Smooth muscle cell (in vitro differentiated cells): ENCODE measurements at regions not wholly inside any gene's neighbourhood (a gene's known extent, or its start where the extent isn't known, plus 50 kb on each side); places are given as distances from the start of the nearest gene placed in this dataset.

Experiments used
- DNase-seq: peaks from one replicate; lab custom pipeline; 2025; ENCODE audit not compliant: unreplicated experiment; lab: John Stamatoyannopoulos, UW
- H2AFZ ChIP-seq: fragments of 200-600 bp; sonication (generic); 2 replicates; pipeline ENCODE4 v1.6.0; 2016; ENCODE audit warnings: antibody characterized with exemption, low read depth, mild to moderate bottlenecking
- H3F3A ChIP-seq: fragments of 200-600 bp; sonication (generic); 2 replicates; pipeline ENCODE4 v1.6.0; 2017; ENCODE audit warnings: antibody characterized with exemption, low read depth
- H3K27ac ChIP-seq: fragments of 200-600 bp; sonication (generic); 2 replicates; pipeline ENCODE4 v1.5.1; 2016; ENCODE audit warnings: low read depth, mild to moderate bottlenecking
- H3K27me3 ChIP-seq: fragments of 200-600 bp; sonication (generic); 2 replicates; pipeline ENCODE4 v1.6.1; 2016; ENCODE audit warnings: low read depth, mild to moderate bottlenecking
- H3K36me3 ChIP-seq: fragments of 200-600 bp; sonication (generic); 2 replicates; pipeline ENCODE4 v1.5.1; 2016; ENCODE audit warnings: low read depth
- H3K4me1 ChIP-seq: fragments of 200-600 bp; sonication (generic); 2 replicates; pipeline ENCODE4 v1.5.1; 2016; ENCODE audit warnings: low read depth
- H3K4me2 ChIP-seq: fragments of 200-600 bp; sonication (generic); 2 replicates; pipeline ENCODE4 v1.6.0; 2016; ENCODE audit warnings: mild to moderate bottlenecking
- H3K4me3 ChIP-seq: fragments of 200-600 bp; sonication (generic); 2 replicates; pipeline ENCODE4 v1.5.1; 2016; ENCODE audit warnings: mild to moderate bottlenecking
- H3K79me2 ChIP-seq: fragments of 200-600 bp; sonication (generic); 2 replicates; pipeline ENCODE4 v1.6.0; 2016; ENCODE audit warnings: low read depth, mild to moderate bottlenecking
- H3K9ac ChIP-seq: fragments of 200-600 bp; sonication (generic); 2 replicates; pipeline ENCODE4 v1.6.0; 2016; ENCODE audit warnings: low read depth
- H3K9me3 ChIP-seq: fragments of 200-600 bp; sonication (generic); replicated peaks from 2 replicates; pipeline ENCODE4 v1.5.1; 2016; ENCODE audit warnings: low read depth
- H4K20me1 ChIP-seq: fragments of 200-600 bp; sonication (generic); 2 replicates; pipeline ENCODE4 v1.6.0; 2016; ENCODE audit warnings: low read depth
- CTCF ChIP-seq: fragments of 200-600 bp; sonication (generic); IDR thresholded peaks from 2 replicates; pipeline ENCODE4 v1.5.1; 2017; ENCODE audit warnings: borderline replicate concordance, mild to moderate bottlenecking, antibody characterized with exemption; ENCODE audit not compliant: insufficient read depth, poor library complexity, severe bottlenecking
- WGBS: methylation state at CpG from one replicate; pipeline ENCODE4 v1.1.7; 2016; ENCODE audit warnings: low lambda C conversion rate; 5-methylcytosine and 5-hydroxymethylcytosine counted together

GRCh38 chr13:106736941-106737340, 169.0 kb upstream of the ARGLU1 start:
- Histone ChIP-seq H3K4me2 (no peak overlapping the region), H3K27me3 (no peaks in the 10 kb centered on the region)
- 77% methylated on average over 12 of the region's 12 CpGs for WGBS

GRCh38 chr13:106734198-106734597, 166.3 kb upstream of the ARGLU1 start:
- WGBS = 80% methylated on average over 6 of the region's 6 CpGs
- Histone ChIP-seq H3K9me3 (no peaks in the 10 kb centered on the region), H3K4me3 (no peak overlapping the region)

More at GRCh38 chr13:106736941-106737340, 169.0 kb upstream of the ARGLU1 start:
- H2AFZ ChIP-seq = no peak overlapping the region
- no peaks in the 10 kb centered on the region for H4K20me1 ChIP-seq
- no peaks in the 10 kb centered on the region for H3F3A ChIP-seq
- H3K9ac ChIP-seq = no peak overlapping the region
- DNase-seq = no peak
- H3K36me3 ChIP-seq = no peaks in the 10 kb centered on the region
- no peaks in the 10 kb centered on the region for H3K79me2 ChIP-seq
- H3K4me1 ChIP-seq = peaks cover 5% of the 10 kb centered on the region
- H3K4me3 ChIP-seq = no peak overlapping the region
- H3K27ac ChIP-seq = no peak overlapping the region
- no peak for TF ChIP-seq CTCF
- no peaks in the 10 kb centered on the region for H3K9me3 ChIP-seq

GRCh38 chr13:106723036-106723435, 155.1 kb upstream of the ARGLU1 start:
- Histone ChIP-seq H3K4me2 (no peak overlapping the region), H3K4me1 (no peaks in the 10 kb centered on the region), H3K36me3 (no peaks in the 10 kb centered on the region), H3K79me2 (no peaks in the 10 kb centered on the region), H3F3A (no peaks in the 10 kb centered on the region), H2AFZ (no peak overlapping the region), H3K9ac (no peak overlapping the region), H3K27ac (no peak overlapping the region), H3K9me3 (no peaks in the 10 kb centered on the region), H3K4me3 (no peak overlapping the region), H3K27me3 (no peaks in the 10 kb centered on the region), H4K20me1 (no peaks in the 10 kb centered on the region)
- 92% methylated on average over 6 of the region's 6 CpGs for WGBS
- no peak for TF ChIP-seq CTCF
- no peak for DNase-seq

More at GRCh38 chr13:106734198-106734597, 166.3 kb upstream of the ARGLU1 start:
- Histone ChIP-seq H3K79me2 (no peaks in the 10 kb centered on the region), H3K36me3 (no peaks in the 10 kb centered on the region), H3K4me1 (peaks cover 5% of the 10 kb centered on the region), H4K20me1 (no peaks in the 10 kb centered on the region), H3F3A (no peaks in the 10 kb centered on the region), H3K27ac (no peak overlapping the region), H3K9ac (no peak overlapping the region), H3K4me2 (no peak overlapping the region), H2AFZ (no peak overlapping the region), H3K27me3 (no peaks in the 10 kb centered on the region)
- DNase-seq = no peak
- no peak for TF ChIP-seq CTCF

GRCh38 chr13:106722620-106723019, 154.7 kb upstream of the ARGLU1 start:
- no peaks in the 10 kb centered on the region for H3F3A ChIP-seq
- H3K9ac ChIP-seq = no peak overlapping the region
- no peak overlapping the region for H2AFZ ChIP-seq
- H3K27ac ChIP-seq = no peak overlapping the region
- no peak for DNase-seq
- no peaks in the 10 kb centered on the region for H3K4me1 ChIP-seq
- TF ChIP-seq CTCF = no peak
- H3K36me3 ChIP-seq = no peaks in the 10 kb centered on the region
- no peaks in the 10 kb centered on the region for H3K9me3 ChIP-seq
- H3K79me2 ChIP-seq = no peaks in the 10 kb centered on the region
- H3K4me2 ChIP-seq = no peak overlapping the region
- H3K4me3 ChIP-seq = no peak overlapping the region
- H3K27me3 ChIP-seq = no peaks in the 10 kb centered on the region
- H4K20me1 ChIP-seq = no peaks in the 10 kb centered on the region
- WGBS = 67% methylated on average over 3 of the region's 3 CpGs
